ENCODE measurements at regions not wholly inside any gene's neighbourhood (a gene's known extent, or its start where the extent isn't known, plus 50 kb on each side); places are given as distances from the start of the nearest gene placed in this dataset.

- FAIRE-seq (no peak), DNase-seq (ENCODE audit: low read depth) (no peak)
- no peak overlapping the region for H3K4me3 ChIP-seq (ENCODE audit: low read depth, low read length)
- TF ChIP-seq CTCF (IDR thresholded peaks at IDR 0.05; ENCODE audit: insufficient read depth, low read length, severe bottlenecking): no peak
- no peaks in the 10 kb centered on the region for H3K27me3 ChIP-seq (ENCODE audit: control insufficient read depth, insufficient read depth, low read length)
- no peaks in the 10 kb centered on the region for H3K36me3 ChIP-seq (ENCODE audit: control insufficient read depth, insufficient read depth, low read length)
Measured at GRCh38 chr19:28607066-28607583, 605.8 kb downstream of the UQCRFS1 start.

GRCh38 chr19:28606269-28607032, 606.5 kb downstream of the UQCRFS1 start:
- Histone ChIP-seq H3K27me3 (ENCODE audit: control insufficient read depth, insufficient read depth, low read length) (no peaks in the 10 kb centered on the region), H3K4me3 (ENCODE audit: low read depth, low read length) (no peak overlapping the region), H3K36me3 (ENCODE audit: control insufficient read depth, insufficient read depth, low read length) (no peaks in the 10 kb centered on the region)
- FAIRE-seq (no peak), DNase-seq (ENCODE audit: low read depth) (no peak)
- no peak for TF ChIP-seq CTCF (IDR thresholded peaks at IDR 0.05; ENCODE audit: insufficient read depth, low read length, severe bottlenecking)

GRCh38 chr19:28605501-28606268, 607.3 kb downstream of the UQCRFS1 start:
- Histone ChIP-seq H3K27me3 (ENCODE audit: control insufficient read depth, insufficient read depth, low read length) (no peaks in the 10 kb centered on the region), H3K36me3 (ENCODE audit: control insufficient read depth, insufficient read depth, low read length) (no peaks in the 10 kb centered on the region), H3K4me3 (ENCODE audit: low read depth, low read length) (no peak overlapping the region)
- DNase-seq (ENCODE audit: low read depth) (no peak), FAIRE-seq (no peak)
- TF ChIP-seq CTCF (IDR thresholded peaks at IDR 0.05; ENCODE audit: insufficient read depth, low read length, severe bottlenecking): no peak

GRCh38 chr19:28603453-28603852, 609.5 kb downstream of the UQCRFS1 start:
- no peak for TF ChIP-seq CTCF (IDR thresholded peaks at IDR 0.05; ENCODE audit: insufficient read depth, low read length, severe bottlenecking)
- Histone ChIP-seq H3K36me3 (ENCODE audit: control insufficient read depth, insufficient read depth, low read length) (no peaks in the 10 kb centered on the region), H3K27me3 (ENCODE audit: control insufficient read depth, insufficient read depth, low read length) (no peaks in the 10 kb centered on the region), H3K4me3 (ENCODE audit: low read depth, low read length) (no peak overlapping the region)
- no peak for DNase-seq (ENCODE audit: low read depth)
- no peak for FAIRE-seq

- Histone ChIP-seq H3K27me3 (ENCODE audit: control insufficient read depth, insufficient read depth, low read length) (no peaks in the 10 kb centered on the region), H3K36me3 (ENCODE audit: control insufficient read depth, insufficient read depth, low read length) (no peaks in the 10 kb centered on the region), H3K4me3 (ENCODE audit: low read depth, low read length) (no peak overlapping the region)
- FAIRE-seq: no peak
- DNase-seq (ENCODE audit: low read depth): no peak
- no peak for TF ChIP-seq CTCF (IDR thresholded peaks at IDR 0.05; ENCODE audit: insufficient read depth, low read length, severe bottlenecking)
Measured at GRCh38 chr19:28602675-28603298, 610.2 kb downstream of the UQCRFS1 start.

All from bronchial epithelial cell (primary cell).